Parathyroid adenoma (tissue), 2 donors: ENCODE measurements at regions not wholly inside any gene's neighbourhood (a gene's known extent, or its start where the extent isn't known, plus 50 kb on each side); places are given as distances from the start of the nearest gene placed in this dataset.

ENCODE experiments used
- H2AFZ ChIP-seq: fragments of 300-600 bp; sonication (generic); one replicate; pipeline ENCODE4 v1.7.0; 2017; ENCODE audit warnings: antibody characterized with exemption, mild to moderate bottlenecking
- H3K27ac ChIP-seq: fragments of 300-600 bp; sonication (generic); one replicate; pipeline ENCODE4 v1.7.0; 2017
- H3K27me3 ChIP-seq: fragments of 300-600 bp; sonication (generic); one replicate; pipeline ENCODE4 v1.7.0; 2017; ENCODE audit warnings: low read length; ENCODE audit not compliant: control insufficient read depth, insufficient read depth
- H3K36me3 ChIP-seq: fragments of 300-600 bp; sonication (generic); one replicate; pipeline ENCODE4 v1.7.0; 2017; ENCODE audit warnings: low read length; ENCODE audit not compliant: control insufficient read depth, insufficient read depth
- H3K4me1 ChIP-seq: fragments of 300-600 bp; sonication (generic); one replicate; pipeline ENCODE4 v1.7.0; 2017; ENCODE audit warnings: control low read depth
- H3K4me2 ChIP-seq: fragments of 300-600 bp; sonication (generic); one replicate; pipeline ENCODE4 v1.7.0; 2017; ENCODE audit warnings: low read length
- H3K4me3 ChIP-seq: fragments of 300-600 bp; sonication (generic); one replicate; pipeline ENCODE4 v1.7.0; 2017; ENCODE audit warnings: low read depth, low read length
- H3K79me2 ChIP-seq: fragments of 300-600 bp; sonication (generic); one replicate; pipeline ENCODE4 v1.7.0; 2017; ENCODE audit warnings: control low read depth
- H3K9ac ChIP-seq: fragments of 300-600 bp; sonication (generic); one replicate; pipeline ENCODE4 v1.7.0; 2017; ENCODE audit warnings: mild to moderate bottlenecking
- H3K9me3 ChIP-seq: fragments of 300-600 bp; sonication (generic); one replicate; pipeline ENCODE4 v1.7.0; 2017; ENCODE audit warnings: low read length; ENCODE audit not compliant: control insufficient read depth
- TF ChIP-seq, protein P1 (sequence below): fragments of 300-600 bp; sonication (generic); IDR thresholded peaks from one replicate; pipeline ENCODE4 v1.7.0; 2017; ENCODE audit warnings: antibody characterized with exemption, mild to moderate bottlenecking
- donor health status: primary hyperparathyroidism.

GRCh38 chr17:73870473-73870872 is 226.2 kb upstream of the SDK2 start:
- Histone ChIP-seq H3K4me2 (no peak overlapping the region), H3K79me2 (no peaks in the 10 kb centered on the region), H3K27me3 (no peaks in the 10 kb centered on the region), H2AFZ (no peak overlapping the region), H3K27ac (no peak overlapping the region), H3K9ac (no peak overlapping the region), H3K36me3 (no peaks in the 10 kb centered on the region), H3K4me1 (no peaks in the 10 kb centered on the region), H3K9me3 (no peaks in the 10 kb centered on the region), H3K4me3 (no peak overlapping the region)
- TF ChIP-seq, protein P1, sequence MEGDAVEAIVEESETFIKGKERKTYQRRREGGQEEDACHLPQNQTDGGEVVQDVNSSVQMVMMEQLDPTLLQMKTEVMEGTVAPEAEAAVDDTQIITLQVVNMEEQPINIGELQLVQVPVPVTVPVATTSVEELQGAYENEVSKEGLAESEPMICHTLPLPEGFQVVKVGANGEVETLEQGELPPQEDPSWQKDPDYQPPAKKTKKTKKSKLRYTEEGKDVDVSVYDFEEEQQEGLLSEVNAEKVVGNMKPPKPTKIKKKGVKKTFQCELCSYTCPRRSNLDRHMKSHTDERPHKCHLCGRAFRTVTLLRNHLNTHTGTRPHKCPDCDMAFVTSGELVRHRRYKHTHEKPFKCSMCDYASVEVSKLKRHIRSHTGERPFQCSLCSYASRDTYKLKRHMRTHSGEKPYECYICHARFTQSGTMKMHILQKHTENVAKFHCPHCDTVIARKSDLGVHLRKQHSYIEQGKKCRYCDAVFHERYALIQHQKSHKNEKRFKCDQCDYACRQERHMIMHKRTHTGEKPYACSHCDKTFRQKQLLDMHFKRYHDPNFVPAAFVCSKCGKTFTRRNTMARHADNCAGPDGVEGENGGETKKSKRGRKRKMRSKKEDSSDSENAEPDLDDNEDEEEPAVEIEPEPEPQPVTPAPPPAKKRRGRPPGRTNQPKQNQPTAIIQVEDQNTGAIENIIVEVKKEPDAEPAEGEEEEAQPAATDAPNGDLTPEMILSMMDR: no peak

DNA sequence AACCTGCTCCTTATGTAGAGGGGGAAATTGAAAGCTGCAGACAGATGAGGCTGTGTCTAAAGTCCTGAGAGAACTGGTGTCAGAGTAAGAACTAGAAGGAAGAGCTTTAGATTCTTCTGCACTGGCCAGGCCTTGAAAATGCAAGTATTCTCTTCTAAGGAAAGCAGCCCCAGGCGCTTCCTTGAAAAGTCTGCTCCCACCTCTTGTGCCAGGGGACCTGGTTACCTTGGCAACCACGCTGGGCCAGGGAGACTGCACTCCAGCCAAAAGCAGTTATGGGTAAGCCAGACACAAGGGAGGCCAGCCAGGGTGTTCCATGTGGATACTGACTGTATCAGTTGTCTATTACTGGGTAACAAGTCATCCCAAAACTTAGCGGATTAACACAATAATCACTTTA is 228.6 kb upstream of the SDK2 start:
- no peaks in the 10 kb centered on the region for H3K79me2 ChIP-seq

DNA sequence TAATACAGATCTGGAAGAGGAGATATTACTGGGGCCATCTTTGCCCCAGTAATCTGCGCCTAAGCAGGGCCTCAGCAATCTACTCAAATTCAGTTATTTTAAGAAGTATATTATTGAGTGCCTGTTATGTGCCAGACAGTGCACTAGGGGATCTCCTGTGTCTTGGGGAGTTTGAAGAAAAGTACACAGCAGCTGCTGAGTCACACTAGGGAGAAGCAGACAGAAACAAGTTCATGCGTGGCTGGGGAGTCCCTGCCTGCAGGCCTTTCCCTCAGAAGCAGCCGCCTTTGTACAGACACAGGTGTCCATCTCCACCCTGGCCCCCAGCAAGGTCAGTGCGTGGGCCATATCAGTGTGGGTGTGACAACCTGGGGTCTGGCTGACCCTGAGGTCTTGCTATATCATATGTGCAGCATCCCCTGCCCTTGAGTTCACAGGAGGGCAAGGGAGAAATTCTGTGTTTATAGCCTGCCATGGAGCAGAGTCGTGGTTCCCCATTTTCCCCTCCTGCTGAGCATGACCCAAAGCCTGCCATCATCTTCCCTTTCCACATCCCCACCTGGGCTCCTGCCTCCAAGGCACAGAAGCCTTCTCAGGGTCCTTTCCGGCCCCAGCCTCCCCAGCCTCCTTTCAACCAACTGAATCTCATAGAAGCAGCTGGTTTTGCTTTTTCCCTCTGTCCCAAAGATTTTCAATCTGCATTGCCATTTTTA is 229.9 kb upstream of the SDK2 start:
- Histone ChIP-seq H3K4me3 (no peak overlapping the region), H3K27me3 (no peaks in the 10 kb centered on the region)

More for the DNA sequence above, 228.6 kb upstream of the SDK2 start:
- no peaks in the 10 kb centered on the region for H3K9me3 ChIP-seq
- no peak overlapping the region for H3K4me2 ChIP-seq
- H3K36me3 ChIP-seq: no peaks in the 10 kb centered on the region
- no peak overlapping the region for H3K4me3 ChIP-seq
- H3K27ac ChIP-seq: no peak overlapping the region
- TF ChIP-seq, protein P1: no peak
- no peaks in the 10 kb centered on the region for H3K4me1 ChIP-seq
- no peak overlapping the region for H3K9ac ChIP-seq
- H3K27me3 ChIP-seq: no peaks in the 10 kb centered on the region
- no peak overlapping the region for H2AFZ ChIP-seq

DNA sequence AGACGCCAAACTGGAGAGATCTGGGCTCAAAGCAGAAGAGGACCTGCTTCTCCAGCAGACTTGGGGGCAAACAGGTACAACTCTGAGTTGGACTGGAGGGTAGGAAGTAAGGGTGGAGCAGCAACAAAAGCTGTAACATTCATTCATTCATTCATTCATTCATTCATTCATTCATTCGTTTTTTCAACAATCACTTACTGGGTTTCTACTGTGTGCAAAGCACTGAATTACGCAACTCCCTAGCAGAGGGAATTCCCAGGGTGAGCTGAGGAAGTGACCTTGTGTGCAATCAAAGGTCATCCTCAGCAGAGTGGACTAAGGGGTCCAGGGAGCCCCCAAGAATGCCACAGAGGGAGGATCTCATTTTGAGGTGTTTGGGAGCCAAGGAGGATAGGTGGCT is 231.1 kb upstream of the SDK2 start:
- Histone ChIP-seq H3K36me3 (no peaks in the 10 kb centered on the region), H3K79me2 (no peaks in the 10 kb centered on the region), H3K9me3 (no peaks in the 10 kb centered on the region), H3K27ac (no peak overlapping the region), H2AFZ (no peak overlapping the region), H3K27me3 (no peaks in the 10 kb centered on the region), H3K4me1 (no peaks in the 10 kb centered on the region), H3K4me2 (no peak overlapping the region), H3K4me3 (no peak overlapping the region), H3K9ac (no peak overlapping the region)
- TF ChIP-seq, protein P1: no peak

More for the DNA sequence above, 229.9 kb upstream of the SDK2 start:
- Histone ChIP-seq H3K9me3 (no peaks in the 10 kb centered on the region), H3K4me1 (no peaks in the 10 kb centered on the region), H3K27ac (no peak overlapping the region), H2AFZ (no peak overlapping the region), H3K4me2 (no peak overlapping the region), H3K79me2 (no peaks in the 10 kb centered on the region), H3K9ac (no peak overlapping the region), H3K36me3 (no peaks in the 10 kb centered on the region)
- TF ChIP-seq, protein P1: no peak

- H3K27ac ChIP-seq: no peak overlapping the region
- TF ChIP-seq, protein P1: no peak
Measured at GRCh38 chr17:73877962-73878361, 233.7 kb upstream of the SDK2 start.

More at GRCh38 chr17:73877962-73878361, 233.7 kb upstream of the SDK2 start:
- no peaks in the 10 kb centered on the region for H3K27me3 ChIP-seq
- no peak overlapping the region for H3K9ac ChIP-seq
- H3K4me2 ChIP-seq: no peak overlapping the region
- no peaks in the 10 kb centered on the region for H3K9me3 ChIP-seq
- H3K36me3 ChIP-seq: no peaks in the 10 kb centered on the region
- H3K4me1 ChIP-seq: no peaks in the 10 kb centered on the region
- no peaks in the 10 kb centered on the region for H3K79me2 ChIP-seq
- H3K4me3 ChIP-seq: no peak overlapping the region
- H2AFZ ChIP-seq: no peak overlapping the region
